Glutamatergic neuron (in vitro differentiated cells): ENCODE measurements at regions not wholly inside any gene's neighbourhood (a gene's known extent, or its start where the extent isn't known, plus 50 kb on each side); places are given as distances from the start of the nearest gene placed in this dataset.
"Not testable (repeated sequence)": the region's sequence is repeated elsewhere in the genome, so short reads cannot be mapped to it uniquely, and the experiment has no call there.

Experiments used
- DNase-seq: peaks from one replicate; pipeline ENCODE4 v3.0.0; 2022
- H3K27ac Mint-ChIP-seq: one replicate; pipeline ENCODE4 v1.8.0; 2020; ENCODE audit warnings: mild to moderate bottlenecking, mixed read lengths, inconsistent platforms; ENCODE audit not compliant: unreplicated experiment
- H3K27me3 Mint-ChIP-seq: one replicate; pipeline ENCODE4 v1.8.0; 2020; ENCODE audit warnings: mild to moderate bottlenecking, moderate library complexity, mixed read lengths, inconsistent platforms; ENCODE audit not compliant: unreplicated experiment
- H3K36me3 Mint-ChIP-seq: one replicate; pipeline ENCODE4 v1.8.0; 2020; ENCODE audit warnings: mild to moderate bottlenecking, mixed read lengths, inconsistent platforms; ENCODE audit not compliant: unreplicated experiment
- H3K4me1 Mint-ChIP-seq: one replicate; pipeline ENCODE4 v1.8.0; 2020; ENCODE audit warnings: mild to moderate bottlenecking, low read depth, mixed read lengths, inconsistent platforms; ENCODE audit not compliant: unreplicated experiment
- H3K4me3 Mint-ChIP-seq: one replicate; pipeline ENCODE4 v1.8.0; 2020; ENCODE audit warnings: mild to moderate bottlenecking, mixed read lengths, inconsistent platforms; ENCODE audit not compliant: unreplicated experiment
- H3K9me3 Mint-ChIP-seq: one replicate; pipeline ENCODE4 v1.8.0; 2020; ENCODE audit warnings: mild to moderate bottlenecking, moderate library complexity, mixed read lengths, inconsistent platforms; ENCODE audit not compliant: unreplicated experiment
- TF ChIP-seq, protein P1 (sequence below): fragments of 200-600 bp; sonication (generic); IDR thresholded peaks from one replicate; pipeline ENCODE4 v1.5.0; 2021; ENCODE audit not compliant: partially characterized antibody, unreplicated experiment

GRCh38 chr7:49706106-49706505 lies 67.3 kb upstream of the VWC2 start:
- no peak for DNase-seq
- Mint-ChIP-seq H3K27me3 (peaks cover 3% of the 10 kb centered on the region), H3K4me3 (no peak overlapping the region), H3K27ac (no peak overlapping the region), H3K4me1 (peaks cover 11% of the 10 kb centered on the region), H3K36me3 (no peaks in the 10 kb centered on the region), H3K9me3 (no peaks in the 10 kb centered on the region)
- TF ChIP-seq, protein P1, sequence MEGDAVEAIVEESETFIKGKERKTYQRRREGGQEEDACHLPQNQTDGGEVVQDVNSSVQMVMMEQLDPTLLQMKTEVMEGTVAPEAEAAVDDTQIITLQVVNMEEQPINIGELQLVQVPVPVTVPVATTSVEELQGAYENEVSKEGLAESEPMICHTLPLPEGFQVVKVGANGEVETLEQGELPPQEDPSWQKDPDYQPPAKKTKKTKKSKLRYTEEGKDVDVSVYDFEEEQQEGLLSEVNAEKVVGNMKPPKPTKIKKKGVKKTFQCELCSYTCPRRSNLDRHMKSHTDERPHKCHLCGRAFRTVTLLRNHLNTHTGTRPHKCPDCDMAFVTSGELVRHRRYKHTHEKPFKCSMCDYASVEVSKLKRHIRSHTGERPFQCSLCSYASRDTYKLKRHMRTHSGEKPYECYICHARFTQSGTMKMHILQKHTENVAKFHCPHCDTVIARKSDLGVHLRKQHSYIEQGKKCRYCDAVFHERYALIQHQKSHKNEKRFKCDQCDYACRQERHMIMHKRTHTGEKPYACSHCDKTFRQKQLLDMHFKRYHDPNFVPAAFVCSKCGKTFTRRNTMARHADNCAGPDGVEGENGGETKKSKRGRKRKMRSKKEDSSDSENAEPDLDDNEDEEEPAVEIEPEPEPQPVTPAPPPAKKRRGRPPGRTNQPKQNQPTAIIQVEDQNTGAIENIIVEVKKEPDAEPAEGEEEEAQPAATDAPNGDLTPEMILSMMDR: no peak

DNA sequence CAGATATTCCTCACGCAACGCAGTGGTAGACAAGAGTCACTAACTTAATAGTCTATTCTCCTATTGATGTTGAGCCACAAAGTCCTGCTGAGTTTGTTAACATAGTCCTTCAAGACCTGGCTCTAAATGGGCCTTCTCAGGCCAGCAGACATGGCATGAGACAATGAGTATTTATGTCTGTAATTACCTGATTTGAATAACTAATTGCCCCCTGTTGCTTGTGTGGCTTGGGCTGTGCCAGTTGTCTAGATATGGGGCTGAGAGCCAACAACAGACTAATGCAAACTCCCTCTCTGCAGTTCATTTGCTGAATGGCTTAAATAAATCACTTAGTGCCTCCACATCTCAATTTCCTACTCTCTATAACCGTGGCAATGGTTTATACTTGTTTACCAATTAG lies 65.5 kb upstream of the VWC2 start:
- Mint-ChIP-seq H3K27ac (no peak overlapping the region), H3K9me3 (peaks cover 3% of the 10 kb centered on the region), H3K4me3 (no peak overlapping the region), H3K4me1 (peaks cover 7% of the 10 kb centered on the region), H3K27me3 (peaks cover 3% of the 10 kb centered on the region), H3K36me3 (no peaks in the 10 kb centered on the region)
- TF ChIP-seq, protein P1: no peak
- DNase-seq: no peak

GRCh38 chr7:49708590-49708989 lies 64.8 kb upstream of the VWC2 start:
- TF ChIP-seq, protein P1: no peak
- Mint-ChIP-seq H3K4me3 (no peak overlapping the region), H3K9me3 (peaks cover 3% of the 10 kb centered on the region), H3K27me3 (peaks cover 3% of the 10 kb centered on the region), H3K36me3 (no peaks in the 10 kb centered on the region), H3K4me1 (peaks cover 7% of the 10 kb centered on the region), H3K27ac (no peak overlapping the region)
- no peak for DNase-seq

DNA sequence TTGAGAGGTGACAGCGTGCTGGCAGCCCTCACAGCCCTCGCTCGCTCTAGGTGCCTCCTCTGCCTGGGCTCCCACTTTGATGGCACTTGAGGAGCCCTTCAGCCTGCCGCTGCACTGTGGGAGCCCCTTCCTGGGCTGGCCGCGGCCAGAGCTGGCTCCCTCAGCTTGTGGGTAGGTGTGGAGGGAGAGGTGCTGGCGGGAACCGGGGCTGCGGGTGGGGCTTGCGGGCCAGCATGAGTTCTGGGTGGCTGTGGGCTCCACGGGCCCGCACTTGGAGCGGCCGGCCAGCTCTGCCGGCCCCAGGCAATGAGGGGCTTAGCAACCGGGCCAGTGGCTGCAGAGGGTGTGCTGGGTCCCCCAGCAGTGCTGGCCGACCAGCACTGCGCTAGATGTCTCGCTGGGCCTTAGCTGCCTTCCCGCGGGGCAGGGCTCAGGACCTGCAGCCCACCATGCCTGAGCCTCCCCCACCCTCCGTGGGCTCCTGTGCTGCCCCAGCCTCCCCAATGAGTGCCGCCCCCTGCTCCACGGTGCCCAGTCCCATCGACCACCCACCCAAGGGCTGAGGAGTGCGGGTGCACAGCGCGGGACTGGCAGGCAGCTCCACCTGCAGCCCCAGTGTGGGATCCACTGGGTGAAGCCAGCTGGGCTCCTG lies 62.2 kb upstream of the VWC2 start:
- H3K27me3 Mint-ChIP-seq, H3K4me1 Mint-ChIP-seq, H3K36me3 Mint-ChIP-seq, H3K4me3 Mint-ChIP-seq, DNase-seq, H3K27ac Mint-ChIP-seq, H3K9me3 Mint-ChIP-seq: not testable (repeated sequence)

- DNase-seq: no peak
- TF ChIP-seq, protein P1: no peak
- Mint-ChIP-seq H3K9me3 (peaks cover 3% of the 10 kb centered on the region), H3K27ac (no peak overlapping the region), H3K36me3 (no peaks in the 10 kb centered on the region), H3K27me3 (no peaks in the 10 kb centered on the region), H3K4me1 (no peaks in the 10 kb centered on the region), H3K4me3 (no peak overlapping the region)
Observed at GRCh38 chr7:49714182-49714581, 59.3 kb upstream of the VWC2 start.
